ENCODE measurements at regions not wholly inside any gene's neighbourhood (a gene's known extent, or its start where the extent isn't known, plus 50 kb on each side); places are given as distances from the start of the nearest gene placed in this dataset.

DNA sequence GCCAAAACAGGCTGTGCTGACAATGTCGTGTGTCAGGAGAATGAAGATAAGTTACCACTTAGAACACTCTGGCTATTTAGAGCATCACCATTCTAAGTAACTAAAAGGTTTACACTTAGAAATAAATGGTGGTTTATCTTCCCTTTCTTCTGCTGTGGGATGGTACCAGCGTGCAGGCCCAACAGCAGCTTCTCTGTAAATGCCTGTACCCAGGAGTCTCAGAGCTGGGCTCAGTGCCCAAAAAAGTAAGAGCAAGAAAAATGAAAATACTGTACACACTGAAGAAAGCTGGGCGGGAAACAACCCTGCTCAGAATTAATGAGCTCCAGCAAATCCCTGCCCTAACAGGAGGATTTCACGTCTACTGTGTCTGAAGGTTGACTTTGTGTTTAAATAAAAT lies 206.5 kb downstream of the MFSD1 start:
- TF ChIP-seq CTCF (IDR thresholded peaks at IDR 0.05) (no peak), POLR2A (IDR thresholded peaks at IDR 0.05) (no peak)
